HG03175 (cell line): ENCODE measurements at regions not wholly inside any gene's neighbourhood (a gene's known extent, or its start where the extent isn't known, plus 50 kb on each side); places are given as distances from the start of the nearest gene placed in this dataset.
A peak's percentile ranks its signal among the peaks of the same experiment; 100 is the strongest.

Experiments
- ATAC-seq: cut with Tn5 transposase; IDR thresholded peaks from one replicate; pipeline ENCODE4 v1.9.1; 2021; ENCODE audit warnings: mild to moderate bottlenecking, moderate library complexity; ENCODE audit not compliant: unreplicated experiment

DNA sequence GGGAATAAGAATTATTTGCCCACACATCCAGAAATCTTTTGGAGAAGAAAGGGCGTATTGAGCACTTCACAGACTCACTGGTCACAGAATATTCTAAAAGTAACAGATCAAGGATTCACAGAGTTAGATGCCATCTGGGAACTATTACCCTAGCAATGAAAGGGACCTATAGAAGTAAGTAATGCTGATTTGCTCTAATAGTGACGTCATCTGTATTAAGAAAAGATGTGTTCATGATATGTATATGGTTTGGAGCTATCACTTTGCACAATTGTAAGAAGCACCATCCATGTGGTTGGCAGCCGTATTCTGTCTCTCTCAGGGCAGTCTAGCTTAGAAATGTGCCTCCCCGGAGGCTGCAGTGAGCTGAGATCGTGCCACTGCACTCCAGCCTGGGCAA, 52.8 kb upstream of the SV2C start:
- ATAC-seq = no peak

DNA sequence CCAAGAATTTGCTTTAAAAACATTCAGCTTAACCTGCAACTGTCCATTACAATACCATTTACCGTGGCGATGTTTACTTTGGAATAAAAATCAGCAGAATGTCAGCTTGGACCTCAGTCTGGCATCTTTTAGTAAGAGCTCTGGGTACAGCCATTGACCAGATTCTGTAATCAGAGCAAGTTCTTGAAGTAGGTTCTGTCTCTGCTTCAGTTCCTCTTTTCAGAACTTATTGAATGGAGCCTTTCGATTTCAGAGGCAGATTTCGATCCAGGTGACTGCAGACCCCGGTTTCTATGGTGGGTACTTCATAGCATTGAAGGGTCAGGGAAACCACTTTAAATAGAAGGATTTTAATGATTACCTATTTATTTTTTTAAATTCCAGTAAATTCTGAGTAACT, 53.4 kb upstream of the SV2C start:
- no peak for ATAC-seq

GRCh38 chr5:76025790-76026189, 57.4 kb upstream of the SV2C start:
- no peak for ATAC-seq

DNA sequence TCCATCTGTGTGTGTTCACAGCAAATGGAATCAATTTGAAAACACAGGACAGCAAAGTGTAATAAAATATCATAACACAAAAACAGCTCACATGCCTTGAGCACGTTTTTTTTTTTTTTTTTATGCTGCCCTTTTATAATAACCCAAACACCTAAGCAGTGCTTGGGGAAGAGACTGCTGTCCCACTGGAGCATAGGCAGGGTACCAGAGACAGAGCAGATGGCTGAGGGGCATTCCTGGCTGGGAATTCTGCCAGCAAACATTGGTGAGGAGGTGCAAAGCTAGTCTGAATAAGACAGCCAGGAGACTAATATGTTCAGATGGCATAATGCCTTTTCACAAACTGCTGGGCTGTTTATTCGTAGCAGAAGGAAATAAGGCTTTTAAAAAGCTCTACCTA, 58.1 kb upstream of the SV2C start:
- no peak for ATAC-seq

GRCh38 chr5:76022611-76023010, 60.6 kb upstream of the SV2C start:
- no peak for ATAC-seq

DNA sequence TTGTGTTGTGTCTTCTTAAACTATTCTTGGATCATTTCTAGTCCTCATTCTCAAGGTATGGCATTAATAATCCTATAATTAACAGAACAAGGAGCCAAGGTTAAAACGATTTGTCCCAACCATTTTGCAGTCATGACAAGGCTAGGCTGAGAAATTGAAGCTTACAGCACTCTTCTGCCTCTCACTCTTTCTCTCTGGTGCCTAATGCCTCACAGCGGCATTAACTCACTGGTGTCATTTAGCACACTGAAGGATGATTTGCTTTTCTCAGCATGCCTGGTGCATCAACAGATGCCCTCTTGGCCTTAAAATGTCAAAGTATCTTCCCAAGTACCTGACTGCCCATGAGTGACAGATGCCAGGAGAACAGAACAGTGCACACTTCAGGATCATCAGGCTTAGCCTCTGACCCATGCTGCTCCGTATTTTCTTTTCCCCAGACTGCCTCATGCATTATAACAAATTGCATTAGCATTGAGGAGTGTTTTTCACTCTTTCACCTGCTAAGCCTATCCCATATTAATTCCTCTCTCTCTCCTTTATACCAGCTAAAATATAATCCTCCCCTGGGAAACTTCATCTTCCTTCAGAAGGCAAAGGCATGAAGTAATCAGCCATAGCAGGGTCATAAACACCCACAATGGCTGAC, 61.1 kb upstream of the SV2C start:
- ATAC-seq = no peak

- ATAC-seq = no peak
Observed at GRCh38 chr5:76016258-76016657, 66.9 kb upstream of the SV2C start.

DNA sequence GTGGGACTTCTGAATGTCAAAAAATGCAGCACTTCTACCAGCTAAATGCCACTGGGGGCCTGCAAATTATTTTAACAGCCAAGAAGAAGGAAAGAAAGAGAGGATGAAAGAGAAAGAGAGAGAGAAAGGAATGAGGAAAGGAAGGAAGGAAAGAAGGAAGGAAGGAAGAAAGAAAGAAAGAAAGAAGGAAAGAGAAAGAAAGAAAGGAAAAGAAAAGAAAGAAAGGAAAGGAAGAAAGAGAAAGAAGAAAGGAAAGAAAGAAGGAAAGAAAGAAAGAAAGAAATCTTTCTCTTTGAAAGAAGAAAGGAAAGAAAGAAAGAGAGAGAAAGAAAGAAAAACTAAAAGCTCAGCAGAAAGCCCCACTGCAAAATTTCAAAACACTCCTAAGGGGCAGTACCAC, 69.2 kb upstream of the SV2C start:
- no peak for ATAC-seq

DNA sequence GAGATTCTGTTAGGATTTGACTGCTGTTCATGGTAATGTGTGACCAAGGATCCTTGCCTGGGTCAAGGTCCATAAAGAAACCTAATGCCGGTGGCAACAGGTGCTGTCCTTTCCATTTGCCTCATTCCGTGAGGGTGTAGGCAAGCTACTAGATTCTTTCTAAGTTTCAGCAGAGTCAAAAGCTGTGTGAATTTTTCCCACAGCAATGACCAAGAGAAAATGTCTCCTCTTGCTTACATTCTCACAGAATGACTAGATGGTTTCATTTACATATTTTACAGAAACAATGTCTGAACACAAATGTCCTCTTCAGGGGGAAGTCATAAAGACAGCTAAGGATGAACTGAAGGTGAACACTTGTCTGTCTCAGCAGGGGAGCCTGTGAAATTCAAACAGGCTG, 75.3 kb upstream of the SV2C start:
- no peak for ATAC-seq

DNA sequence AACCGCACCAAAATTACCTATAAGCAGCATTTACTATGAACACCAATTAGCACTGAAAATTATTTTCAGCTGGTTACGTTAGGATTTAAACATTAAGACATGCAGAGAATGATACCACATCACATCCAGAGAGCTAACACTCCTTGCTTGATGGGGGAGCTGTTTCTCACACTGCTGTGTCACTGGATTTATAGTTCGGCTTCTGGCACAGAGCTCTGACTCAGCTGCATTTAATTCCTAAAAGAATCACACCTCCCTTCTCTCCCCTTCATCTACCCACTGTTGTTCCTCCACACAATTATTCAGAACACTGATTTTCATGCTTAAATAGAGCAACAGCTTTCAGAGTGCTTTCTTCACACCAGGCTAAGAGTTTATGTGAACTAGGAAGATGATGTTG, 82.6 kb upstream of the SV2C start:
- no peak for ATAC-seq

GRCh38 chr5:75993643-75994520, 89.3 kb upstream of the SV2C start:
- ATAC-seq = no peak

DNA sequence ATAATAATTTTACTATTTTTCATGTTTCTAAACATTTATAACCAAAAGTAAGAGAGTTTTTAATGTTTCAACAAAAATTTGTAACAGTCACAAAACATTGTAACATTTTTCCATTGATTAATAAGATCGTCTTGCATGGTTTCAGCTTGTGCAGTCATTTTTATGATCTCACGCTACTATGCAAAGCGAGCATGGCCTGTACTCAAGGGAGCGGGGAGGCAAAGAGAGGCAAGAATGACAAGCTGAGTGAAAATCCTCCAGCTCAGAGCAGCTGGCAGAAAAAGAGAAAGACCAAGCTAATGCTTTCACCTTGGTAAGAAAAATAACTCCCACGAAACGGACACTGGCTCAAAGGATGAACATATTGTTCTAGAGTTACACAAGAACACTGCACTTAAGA, 90.0 kb upstream of the SV2C start:
- peak; percentile 53 for ATAC-seq

- no peak for ATAC-seq
Observed at GRCh38 chr5:75992753-75993152, 90.4 kb upstream of the SV2C start.

- ATAC-seq = no peak
Observed at GRCh38 chr5:75985077-75985476, 98.1 kb upstream of the SV2C start.

DNA sequence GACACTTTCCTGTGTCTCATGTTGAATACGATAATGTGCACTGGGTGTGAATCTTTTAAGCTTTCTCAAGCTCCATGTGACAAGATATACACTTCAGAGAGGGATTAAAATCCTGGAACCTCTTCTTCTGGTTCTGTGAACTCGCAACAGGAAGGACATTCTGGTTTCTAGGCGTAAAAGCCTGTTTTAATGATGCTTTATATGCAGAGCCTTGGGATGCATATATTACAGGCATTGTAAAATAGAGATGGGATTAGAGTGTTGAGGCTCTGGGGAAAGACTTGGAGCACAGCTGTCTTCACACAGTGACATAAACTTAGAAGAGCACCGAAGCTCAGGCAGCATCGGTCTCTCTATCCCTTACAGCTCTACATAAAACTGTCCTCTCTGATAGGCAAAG, 107.7 kb upstream of the SV2C start:
- ATAC-seq = no peak

DNA sequence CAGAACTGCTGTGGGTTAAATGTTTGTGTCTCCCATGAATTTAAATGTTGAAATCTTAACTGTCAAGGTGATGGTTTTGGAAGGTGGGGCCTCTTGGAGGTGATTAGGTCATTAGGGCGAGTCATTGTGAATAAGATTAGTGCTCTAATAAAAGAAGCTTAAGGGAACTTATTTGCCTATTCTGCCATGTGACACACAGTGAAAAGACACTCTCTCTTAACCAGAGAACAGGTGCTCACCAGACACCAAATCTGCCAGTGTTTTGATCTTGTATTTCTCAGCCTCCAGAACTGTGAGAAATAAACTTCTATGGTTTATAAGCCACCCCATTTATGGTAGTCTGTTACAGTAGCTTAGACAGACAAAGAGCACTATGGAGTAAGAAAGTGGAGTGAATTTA, 117.9 kb upstream of the SV2C start:
- ATAC-seq = no peak

- peak; percentile 92 for ATAC-seq
Observed at GRCh38 chr5:75964008-75964407, 119.2 kb upstream of the SV2C start.

DNA sequence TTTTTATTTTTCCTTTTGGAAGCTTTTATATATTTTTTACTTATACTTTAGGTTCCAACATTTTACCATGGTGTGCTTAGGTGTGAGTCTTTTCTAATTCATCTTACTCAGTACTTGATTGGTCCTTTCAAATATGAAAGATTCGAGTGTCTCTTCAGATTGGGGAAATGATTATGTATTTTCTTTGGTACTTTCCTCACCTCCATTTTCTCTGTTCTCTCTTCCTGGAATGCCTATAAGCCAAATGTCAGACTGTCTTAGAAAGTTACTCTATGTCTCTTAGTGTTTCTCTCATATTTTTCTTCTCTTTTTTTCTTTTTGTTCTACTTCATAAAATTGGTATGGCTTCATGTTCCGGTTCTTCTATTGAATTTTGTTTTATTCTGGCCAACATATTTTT, 119.6 kb upstream of the SV2C start:
- ATAC-seq = no peak

DNA sequence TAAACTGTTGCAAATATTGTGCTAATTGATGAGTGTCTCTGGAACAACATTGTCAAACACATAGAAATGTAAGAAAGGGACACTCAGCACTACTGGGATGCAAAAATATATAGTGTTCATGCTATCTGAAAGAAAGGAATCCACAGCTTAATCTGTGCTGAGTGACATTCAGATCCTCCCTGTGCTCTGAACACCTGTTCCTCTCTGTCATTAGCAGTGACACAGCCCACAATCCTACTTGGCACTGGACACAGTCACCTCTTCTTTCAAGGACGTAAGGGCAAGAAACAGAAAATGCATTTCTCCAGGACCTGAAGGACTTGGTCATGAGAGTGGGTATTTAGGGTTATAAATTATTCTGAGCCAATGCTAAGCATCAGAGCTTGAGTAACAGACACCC, 121.4 kb upstream of the SV2C start:
- no peak for ATAC-seq

DNA sequence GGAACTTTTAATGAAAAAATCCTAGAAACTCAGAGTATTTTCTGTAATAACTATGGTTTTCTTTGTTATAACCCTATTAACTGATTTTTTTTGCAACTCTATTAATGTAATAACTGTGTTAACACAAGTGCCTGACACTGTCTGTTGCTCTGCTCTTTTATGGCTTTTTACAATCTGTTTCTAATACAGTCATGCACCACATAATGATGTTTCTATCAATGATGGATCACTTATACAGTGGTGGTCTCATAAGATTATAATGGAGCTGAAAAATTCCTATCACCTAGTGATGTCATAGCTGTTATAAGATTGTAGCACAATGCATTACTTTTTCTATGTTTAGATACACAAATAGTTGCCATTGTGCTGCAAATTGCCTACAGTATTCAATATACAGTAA, 123.1 kb upstream of the SV2C start:
- no peak for ATAC-seq

DNA sequence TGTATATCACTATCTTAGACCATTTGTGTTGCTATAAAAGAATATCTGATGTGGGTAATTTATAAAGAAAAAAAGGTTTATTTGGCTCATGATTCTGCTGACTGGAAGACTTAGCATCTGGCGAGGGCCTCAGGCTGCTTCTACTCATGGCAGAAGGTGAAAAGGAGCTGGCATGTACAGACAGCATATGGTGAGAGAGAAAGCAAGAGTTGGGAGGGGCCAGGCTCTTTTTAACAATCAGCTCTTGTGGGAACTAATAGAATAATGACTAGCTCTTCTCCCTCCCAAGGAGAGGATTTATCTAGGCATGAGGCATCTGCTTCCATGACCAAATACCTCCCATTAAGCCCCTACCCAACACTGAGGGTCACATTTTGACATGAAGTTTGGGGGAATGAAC, 130.2 kb upstream of the SV2C start:
- no peak for ATAC-seq

GRCh38 chr5:75952291-75952690, 130.9 kb upstream of the SV2C start:
- ATAC-seq = no peak

DNA sequence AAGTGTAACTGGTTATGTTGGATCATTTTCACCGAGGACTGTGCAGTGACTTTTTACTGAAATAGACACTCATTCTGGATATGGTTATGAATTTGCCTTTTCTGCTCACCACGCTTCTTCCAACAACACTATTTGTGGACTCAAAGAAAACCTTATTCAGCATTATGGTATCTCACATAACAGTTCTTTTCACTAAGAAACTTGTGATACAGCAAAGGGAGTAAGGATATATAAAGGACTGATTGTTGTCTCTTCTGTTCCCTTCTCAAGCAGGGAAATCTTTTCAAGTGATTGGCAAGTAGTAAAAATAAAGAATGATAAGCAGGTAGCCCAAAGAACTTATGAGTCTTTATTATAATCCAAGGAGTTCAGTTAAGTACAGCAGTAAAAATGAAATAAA, 131.5 kb upstream of the SV2C start:
- ATAC-seq = no peak
